ENCODE measurements at regions not wholly inside any gene's neighbourhood (a gene's known extent, or its start where the extent isn't known, plus 50 kb on each side); places are given as distances from the start of the nearest gene placed in this dataset.

DNA sequence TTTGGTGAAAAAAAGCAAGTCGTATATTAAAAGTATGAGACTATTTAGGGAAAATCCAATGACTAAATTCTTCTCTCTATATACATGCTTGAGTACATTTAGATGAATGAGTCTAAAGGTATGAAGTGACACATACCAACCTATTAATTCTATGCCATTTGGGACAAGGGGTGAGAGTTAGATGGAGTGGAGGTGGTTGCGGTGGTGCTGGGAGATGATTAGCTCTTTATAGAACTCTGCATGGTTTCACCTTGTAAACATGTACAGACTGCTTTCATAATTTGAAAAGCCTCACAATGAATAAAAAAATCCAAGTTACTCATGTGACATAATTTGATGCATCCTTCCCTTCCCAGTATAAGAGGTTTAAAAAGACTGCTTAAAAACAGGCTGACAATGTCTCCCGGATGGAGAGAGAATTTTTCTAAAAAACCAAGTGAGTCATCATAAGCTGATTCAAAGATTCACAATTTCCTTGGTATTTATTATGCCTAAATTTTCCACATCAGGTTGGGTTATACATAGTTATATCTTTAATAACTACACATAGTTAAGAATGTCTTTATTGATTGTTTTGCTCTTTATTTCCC, 572.8 kb downstream of the REEP3 start:
- TF ChIP-seq, protein P1, sequence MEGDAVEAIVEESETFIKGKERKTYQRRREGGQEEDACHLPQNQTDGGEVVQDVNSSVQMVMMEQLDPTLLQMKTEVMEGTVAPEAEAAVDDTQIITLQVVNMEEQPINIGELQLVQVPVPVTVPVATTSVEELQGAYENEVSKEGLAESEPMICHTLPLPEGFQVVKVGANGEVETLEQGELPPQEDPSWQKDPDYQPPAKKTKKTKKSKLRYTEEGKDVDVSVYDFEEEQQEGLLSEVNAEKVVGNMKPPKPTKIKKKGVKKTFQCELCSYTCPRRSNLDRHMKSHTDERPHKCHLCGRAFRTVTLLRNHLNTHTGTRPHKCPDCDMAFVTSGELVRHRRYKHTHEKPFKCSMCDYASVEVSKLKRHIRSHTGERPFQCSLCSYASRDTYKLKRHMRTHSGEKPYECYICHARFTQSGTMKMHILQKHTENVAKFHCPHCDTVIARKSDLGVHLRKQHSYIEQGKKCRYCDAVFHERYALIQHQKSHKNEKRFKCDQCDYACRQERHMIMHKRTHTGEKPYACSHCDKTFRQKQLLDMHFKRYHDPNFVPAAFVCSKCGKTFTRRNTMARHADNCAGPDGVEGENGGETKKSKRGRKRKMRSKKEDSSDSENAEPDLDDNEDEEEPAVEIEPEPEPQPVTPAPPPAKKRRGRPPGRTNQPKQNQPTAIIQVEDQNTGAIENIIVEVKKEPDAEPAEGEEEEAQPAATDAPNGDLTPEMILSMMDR (IDR thresholded peaks at IDR 0.05), result no peak
- TF ChIP-seq POLR2A (IDR thresholded peaks at IDR 0.05) (no peak), POLR2AphosphoS5 (IDR thresholded peaks at IDR 0.05) (no peak)
